ENCODE measurements at regions not wholly inside any gene's neighbourhood (a gene's known extent, or its start where the extent isn't known, plus 50 kb on each side); places are given as distances from the start of the nearest gene placed in this dataset.

- Histone ChIP-seq H3K9me3 (no peaks in the 10 kb centered on the region), H3K36me3 (no peaks in the 10 kb centered on the region), H3K4me1 (peaks cover 0 to 26% (median 0%) of the 10 kb centered on the region in 4 donors), H3K27ac (no peak overlapping the region), H3K27me3 (no peaks in the 10 kb centered on the region), H3K4me3 (no peak overlapping the region)
- DNase-seq (no peak), ATAC-seq (peak; percentile 75 to 90 (median 82))
- intact Hi-C loops (cut with DNase I) = no loop called here
- 38% methylated on average over 3 of the region's 3 CpGs for WGBS (ENCODE audit: insufficient coverage, low coverage, low lambda C conversion rate, missing lambda C conversion rate)
- TF ChIP-seq POLR2A (IDR thresholded peaks at IDR 0.05) (no peak), CTCF (IDR thresholded peaks at IDR 0.05) (no peak)
Observed at GRCh38 chr7:109377076-109377884, 807.6 kb downstream of the DNAJB9 start.

GRCh38 chr7:109386959-109387358 is 817.3 kb downstream of the DNAJB9 start:
- Histone ChIP-seq H3K4me3 (no peak overlapping the region), H3K4me1 (no peaks in the 10 kb centered on the region), H3K9me3 (no peaks in the 10 kb centered on the region), H3K27me3 (no peaks in the 10 kb centered on the region), H3K27ac (no peak overlapping the region), H3K36me3 (no peaks in the 10 kb centered on the region)
- intact Hi-C loops (cut with DNase I) = no loop called here
- 93% methylated on average over 1 of the region's 2 CpGs for WGBS (ENCODE audit: insufficient coverage, low coverage, low lambda C conversion rate, missing lambda C conversion rate)
- ATAC-seq (no peak), DNase-seq (no peak)
- no peak for TF ChIP-seq CTCF (IDR thresholded peaks at IDR 0.05)
- no peak for TF ChIP-seq POLR2A (IDR thresholded peaks at IDR 0.05)

GRCh38 chr7:109387530-109387929 is 817.9 kb downstream of the DNAJB9 start:
- intact Hi-C loops (cut with DNase I) = no loop called here
- ATAC-seq = peak in 1 of 4 donors; percentile 19
- H3K4me3 ChIP-seq = no peak overlapping the region
- no peaks in the 10 kb centered on the region for H3K9me3 ChIP-seq
- no peak overlapping the region for H3K27ac ChIP-seq
- no peaks in the 10 kb centered on the region for H3K36me3 ChIP-seq
- H3K27me3 ChIP-seq = no peaks in the 10 kb centered on the region
- H3K4me1 ChIP-seq = no peaks in the 10 kb centered on the region
- DNase-seq = peak in 2 of 3 donors; percentile 15 to 38
- WGBS (ENCODE audit: insufficient coverage, low coverage, low lambda C conversion rate, missing lambda C conversion rate) = 89% methylated on average over 1 of the region's 1 CpG
- TF ChIP-seq CTCF (IDR thresholded peaks at IDR 0.05) (no peak), POLR2A (IDR thresholded peaks at IDR 0.05) (no peak)

- ATAC-seq = no peak
- no peak overlapping the region for H3K4me3 ChIP-seq
- H3K9me3 ChIP-seq = no peaks in the 10 kb centered on the region
- no peak overlapping the region for H3K27ac ChIP-seq
- intact Hi-C loops (cut with DNase I) = no loop called here
- H3K36me3 ChIP-seq = no peaks in the 10 kb centered on the region
- TF ChIP-seq POLR2A (IDR thresholded peaks at IDR 0.05) (no peak), CTCF (IDR thresholded peaks at IDR 0.05) (no peak)
- WGBS (ENCODE audit: insufficient coverage, low coverage, low lambda C conversion rate, missing lambda C conversion rate) = 65% methylated on average over 3 of the region's 3 CpGs
- no peaks in the 10 kb centered on the region for H3K27me3 ChIP-seq
- DNase-seq = no peak
- H3K4me1 ChIP-seq = no peaks in the 10 kb centered on the region
Observed at GRCh38 chr7:109391240-109391639, 821.6 kb downstream of the DNAJB9 start.

All from right lobe of liver (tissue), 6 donors.